Activated T-helper 17 cell treated with anti-CD3 and anti-CD28 coated beads, Interleukin-2, amount 50 U/mL, for 72 hours (primary cell): ENCODE measurements at regions not wholly inside any gene's neighbourhood (a gene's known extent, or its start where the extent isn't known, plus 50 kb on each side); places are given as distances from the start of the nearest gene placed in this dataset.

Source experiments
- ATAC-seq: fragments of 150-1000 bp; cut with Tn5 transposase; replicated peaks from 2 replicates; pipeline ENCODE4 v1.10.0; 2021; ENCODE audit warnings: mild to moderate bottlenecking, moderate library complexity
- H3K27ac Mint-ChIP-seq: one replicate; pipeline ENCODE4 v1.8.0; 2022; ENCODE audit warnings: mixed read lengths
- H3K27me3 Mint-ChIP-seq: one replicate; pipeline ENCODE4 v1.8.0; 2022; ENCODE audit warnings: mixed read lengths
- H3K36me3 Mint-ChIP-seq: one replicate; pipeline ENCODE4 v1.8.0; 2022; ENCODE audit warnings: low read depth, mild to moderate bottlenecking, mixed read lengths
- H3K4me1 Mint-ChIP-seq: one replicate; pipeline ENCODE4 v1.8.0; 2022; ENCODE audit warnings: mixed read lengths
- H3K4me3 Mint-ChIP-seq: one replicate; pipeline ENCODE4 v1.8.0; 2022; ENCODE audit warnings: mild to moderate bottlenecking, mixed read lengths
- H3K9me3 Mint-ChIP-seq: one replicate; pipeline ENCODE4 v1.8.0; 2022; ENCODE audit warnings: mixed read lengths

DNA sequence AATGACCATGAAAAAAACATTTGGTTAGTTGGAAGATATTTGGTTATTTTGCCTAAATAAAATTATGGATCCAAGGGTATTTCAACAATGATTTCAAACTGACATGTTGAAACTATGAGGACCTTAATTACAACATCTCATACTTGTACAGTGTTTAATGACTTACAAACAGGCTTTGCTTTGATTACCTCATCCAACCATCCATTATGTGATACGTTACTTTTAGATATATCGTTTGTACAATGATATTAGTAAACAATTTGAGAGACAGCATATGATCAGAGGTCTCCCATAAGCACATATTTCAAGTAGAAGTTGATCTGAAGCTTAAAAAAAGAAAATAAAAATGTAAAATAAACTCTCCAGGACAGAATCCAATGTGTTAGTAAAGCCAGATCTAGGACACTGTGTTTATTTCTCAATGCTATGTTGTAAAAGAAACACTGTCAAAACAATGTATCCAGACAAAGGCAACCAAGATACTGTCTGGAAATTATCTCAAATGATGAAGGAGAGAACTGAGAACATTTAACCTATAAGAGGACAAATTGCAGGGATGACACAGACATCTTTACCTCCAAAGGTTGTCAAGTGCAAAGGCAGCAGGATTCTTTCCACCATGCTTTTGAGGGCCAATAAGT is 116.0 kb upstream of the TARS1 start:
- no peaks in the 10 kb centered on the region for H3K4me1 Mint-ChIP-seq
- no peaks in the 10 kb centered on the region for H3K9me3 Mint-ChIP-seq
- ATAC-seq: no peak
- H3K27ac Mint-ChIP-seq: no peak overlapping the region
- H3K36me3 Mint-ChIP-seq: no peaks in the 10 kb centered on the region
- peaks cover 4% of the 10 kb centered on the region for H3K27me3 Mint-ChIP-seq
- H3K4me3 Mint-ChIP-seq: no peak overlapping the region

DNA sequence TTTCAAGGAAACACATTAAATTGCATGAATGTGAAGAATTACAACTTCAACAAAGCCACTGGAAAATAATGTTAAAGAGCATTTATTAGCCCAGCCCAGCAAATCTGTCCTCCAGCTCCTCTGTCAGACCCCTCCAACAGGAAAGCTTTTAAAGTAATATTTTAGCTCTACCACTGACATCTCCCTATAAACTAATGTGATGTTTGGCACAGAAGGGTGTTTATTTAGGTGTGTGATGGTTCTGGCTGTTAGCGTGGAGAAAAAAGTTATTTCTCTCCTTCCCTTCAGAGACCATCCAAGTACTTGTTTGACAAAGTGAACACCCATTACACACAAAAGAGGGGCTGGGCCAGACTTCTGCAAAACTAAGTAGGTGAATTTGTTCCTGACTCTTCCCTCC is 111.9 kb upstream of the TARS1 start:
- Mint-ChIP-seq H3K9me3 (no peaks in the 10 kb centered on the region), H3K27ac (no peak overlapping the region), H3K4me3 (no peak overlapping the region), H3K36me3 (no peaks in the 10 kb centered on the region), H3K4me1 (no peaks in the 10 kb centered on the region), H3K27me3 (peaks cover 4% of the 10 kb centered on the region)
- no peak for ATAC-seq

DNA sequence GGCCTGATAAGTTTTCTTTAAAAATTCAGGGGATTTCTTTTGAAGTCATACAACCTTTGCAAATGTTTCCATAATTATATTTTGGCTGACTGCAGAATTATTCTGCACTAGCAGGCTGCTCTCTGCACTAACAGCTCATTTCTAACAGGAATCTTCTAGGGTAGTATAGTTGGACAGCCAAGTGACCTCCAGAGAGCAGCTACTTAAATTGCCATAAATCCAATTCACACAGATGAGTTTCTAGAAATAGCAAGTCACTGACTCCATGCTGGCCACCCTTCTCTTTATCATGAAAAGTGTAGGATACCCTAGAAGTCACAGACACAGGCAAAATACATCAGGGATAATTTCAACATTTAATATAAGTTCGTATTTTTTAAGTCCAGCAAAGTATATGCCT is 110.9 kb upstream of the TARS1 start:
- H3K27ac Mint-ChIP-seq: no peak overlapping the region
- no peak overlapping the region for H3K4me3 Mint-ChIP-seq
- H3K4me1 Mint-ChIP-seq: no peaks in the 10 kb centered on the region
- H3K27me3 Mint-ChIP-seq: peaks cover 4% of the 10 kb centered on the region
- H3K36me3 Mint-ChIP-seq: no peaks in the 10 kb centered on the region
- no peaks in the 10 kb centered on the region for H3K9me3 Mint-ChIP-seq
- ATAC-seq: no peak

DNA sequence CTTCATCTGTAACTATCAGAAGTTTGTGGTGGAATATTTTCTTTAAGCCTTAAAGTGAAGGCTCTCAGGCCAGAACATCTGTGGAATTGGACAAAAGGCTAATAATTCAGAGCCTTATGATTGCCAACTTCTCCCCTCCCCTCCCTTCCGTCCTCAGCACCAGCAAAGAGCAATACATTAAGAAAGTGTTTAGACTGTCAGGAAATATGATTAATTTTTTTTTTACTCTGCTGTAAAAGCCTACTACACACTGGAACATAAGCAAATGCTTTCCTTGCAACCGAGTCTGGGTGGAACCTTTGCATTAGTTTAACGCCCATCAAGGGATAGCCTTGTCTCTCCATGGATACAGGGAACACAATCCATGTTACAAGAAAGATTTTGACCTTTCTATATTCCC is 110.3 kb upstream of the TARS1 start:
- H3K27ac Mint-ChIP-seq: no peak overlapping the region
- H3K9me3 Mint-ChIP-seq: no peaks in the 10 kb centered on the region
- H3K27me3 Mint-ChIP-seq: peaks cover 4% of the 10 kb centered on the region
- ATAC-seq: no peak
- H3K36me3 Mint-ChIP-seq: no peaks in the 10 kb centered on the region
- H3K4me1 Mint-ChIP-seq: no peaks in the 10 kb centered on the region
- no peak overlapping the region for H3K4me3 Mint-ChIP-seq

DNA sequence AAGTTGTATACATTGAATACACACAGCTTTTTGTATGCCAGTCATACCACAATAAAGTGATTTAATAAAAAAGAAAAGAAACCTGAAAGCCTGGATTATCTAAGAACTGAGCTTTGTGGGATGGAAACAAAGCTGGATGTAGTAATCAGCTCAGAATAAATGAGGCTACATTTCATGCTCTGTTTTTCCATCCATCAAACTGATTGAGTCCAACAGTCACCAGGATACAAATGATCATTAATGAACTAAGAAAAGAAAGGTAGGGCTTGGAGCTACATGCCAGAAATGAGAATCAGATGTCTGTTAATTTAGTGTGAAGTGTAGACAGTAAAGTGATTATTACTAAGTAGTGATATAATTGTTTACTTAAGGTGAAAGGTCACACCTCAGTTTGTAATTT is 109.8 kb upstream of the TARS1 start:
- no peaks in the 10 kb centered on the region for H3K9me3 Mint-ChIP-seq
- ATAC-seq: no peak
- H3K4me1 Mint-ChIP-seq: no peaks in the 10 kb centered on the region
- no peaks in the 10 kb centered on the region for H3K36me3 Mint-ChIP-seq
- H3K4me3 Mint-ChIP-seq: no peak overlapping the region
- no peak overlapping the region for H3K27ac Mint-ChIP-seq
- peaks cover 4% of the 10 kb centered on the region for H3K27me3 Mint-ChIP-seq

DNA sequence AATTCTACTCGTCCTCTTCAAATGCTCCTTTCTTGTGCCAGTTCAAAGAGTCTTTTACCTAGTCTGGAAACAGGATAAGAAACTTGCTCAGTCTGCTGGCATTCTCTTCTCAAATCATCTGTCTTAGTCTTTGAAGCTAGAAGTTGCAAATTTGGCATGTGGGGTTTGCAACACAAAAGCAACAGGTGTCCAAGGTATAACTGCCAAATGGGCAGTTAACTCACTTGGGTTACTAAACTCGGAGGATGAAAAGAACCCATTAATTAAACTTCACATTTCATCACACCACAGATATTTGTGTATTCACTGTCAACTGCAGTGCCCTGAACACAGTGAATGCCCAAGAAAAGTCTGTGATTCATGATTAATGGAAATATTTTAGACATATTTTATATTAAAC is 108.0 kb upstream of the TARS1 start:
- no peak overlapping the region for H3K27ac Mint-ChIP-seq
- ATAC-seq: no peak

DNA sequence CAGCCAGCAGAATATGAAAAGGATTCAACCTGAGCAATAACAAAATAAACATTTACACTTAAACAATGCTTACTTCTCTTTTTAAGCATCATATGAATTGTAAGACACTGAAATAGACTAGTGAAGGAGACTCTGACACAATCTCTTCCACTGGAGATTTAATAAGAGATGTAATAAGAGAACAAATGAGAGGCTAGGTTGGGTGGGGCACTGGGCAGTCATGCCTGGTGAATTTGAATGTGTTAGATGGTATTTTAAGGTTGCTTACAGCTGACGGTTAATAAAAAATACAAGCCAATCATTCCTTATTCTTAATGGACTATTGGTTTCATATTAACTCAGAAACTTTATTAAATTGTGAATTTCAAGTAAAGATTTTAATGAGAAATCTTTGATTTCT is 105.9 kb upstream of the TARS1 start:
- H3K27ac Mint-ChIP-seq: no peak overlapping the region
- ATAC-seq: no peak

More for the DNA sequence above, 108.0 kb upstream of the TARS1 start:
- no peaks in the 10 kb centered on the region for H3K4me1 Mint-ChIP-seq
- H3K4me3 Mint-ChIP-seq: no peak overlapping the region
- no peaks in the 10 kb centered on the region for H3K27me3 Mint-ChIP-seq
- no peaks in the 10 kb centered on the region for H3K9me3 Mint-ChIP-seq
- H3K36me3 Mint-ChIP-seq: no peaks in the 10 kb centered on the region

DNA sequence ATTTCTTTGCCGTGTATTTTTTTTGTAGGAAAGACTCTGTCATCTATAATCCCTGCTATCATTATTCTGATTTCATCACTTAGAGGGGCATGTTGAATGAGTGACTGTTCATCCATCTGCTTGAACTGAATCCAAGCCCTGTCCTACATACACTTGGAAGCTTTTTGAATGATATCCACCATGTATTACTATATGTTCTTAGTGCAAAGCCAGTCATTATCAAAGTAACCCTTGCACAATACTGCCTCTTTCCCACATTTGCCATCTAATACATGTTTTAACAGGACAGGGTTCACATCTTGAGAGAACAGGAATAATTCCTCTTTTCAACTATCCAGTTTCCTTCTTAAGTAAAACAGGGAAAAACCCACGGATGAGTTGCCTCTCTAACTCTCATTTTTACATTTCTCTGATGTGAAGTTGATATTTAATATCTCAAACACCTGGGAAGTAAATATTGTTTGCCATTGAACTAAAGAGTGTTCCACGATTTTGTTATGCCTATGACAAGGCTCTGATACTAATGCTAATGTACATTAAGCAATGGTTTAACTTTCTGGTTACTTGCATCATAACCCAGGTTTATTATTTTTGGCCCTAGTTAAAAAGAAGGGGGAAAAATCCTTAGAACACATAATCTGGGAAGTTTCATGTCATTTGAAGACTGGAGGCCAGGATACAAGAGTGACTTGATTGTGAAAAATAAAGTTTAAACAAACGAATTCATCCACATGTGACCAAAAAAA is 103.7 kb upstream of the TARS1 start:
- H3K27me3 Mint-ChIP-seq: no peaks in the 10 kb centered on the region
- peaks cover 3% of the 10 kb centered on the region for H3K9me3 Mint-ChIP-seq
- no peak for ATAC-seq
- H3K27ac Mint-ChIP-seq: no peak overlapping the region
- no peaks in the 10 kb centered on the region for H3K36me3 Mint-ChIP-seq
- no peaks in the 10 kb centered on the region for H3K4me1 Mint-ChIP-seq
- H3K4me3 Mint-ChIP-seq: no peak overlapping the region

More for the DNA sequence above, 105.9 kb upstream of the TARS1 start:
- H3K27me3 Mint-ChIP-seq: no peaks in the 10 kb centered on the region
- no peaks in the 10 kb centered on the region for H3K9me3 Mint-ChIP-seq
- H3K36me3 Mint-ChIP-seq: no peaks in the 10 kb centered on the region
- H3K4me3 Mint-ChIP-seq: no peak overlapping the region
- no peaks in the 10 kb centered on the region for H3K4me1 Mint-ChIP-seq

DNA sequence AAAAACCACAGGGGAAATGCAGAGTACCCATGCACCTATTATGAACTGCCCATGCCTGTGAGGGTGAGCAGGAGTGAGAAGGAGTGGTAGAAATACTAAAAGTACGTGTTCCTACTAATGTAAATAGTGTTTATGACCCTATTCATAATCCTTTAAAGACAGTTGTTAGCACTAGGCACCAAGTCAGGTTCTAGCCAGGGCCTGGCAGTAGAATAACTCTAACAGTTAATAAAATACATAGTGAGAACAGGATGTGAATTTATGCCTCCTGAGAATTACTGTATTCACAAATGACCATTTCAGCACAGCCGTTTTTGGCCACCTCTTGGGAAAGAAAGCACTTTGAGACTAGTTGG is 103.2 kb upstream of the TARS1 start:
- no peak for ATAC-seq
- H3K27me3 Mint-ChIP-seq: no peaks in the 10 kb centered on the region
- H3K4me1 Mint-ChIP-seq: no peaks in the 10 kb centered on the region
- H3K27ac Mint-ChIP-seq: no peak overlapping the region
- peaks cover 3% of the 10 kb centered on the region for H3K9me3 Mint-ChIP-seq
- no peaks in the 10 kb centered on the region for H3K36me3 Mint-ChIP-seq
- H3K4me3 Mint-ChIP-seq: no peak overlapping the region

DNA sequence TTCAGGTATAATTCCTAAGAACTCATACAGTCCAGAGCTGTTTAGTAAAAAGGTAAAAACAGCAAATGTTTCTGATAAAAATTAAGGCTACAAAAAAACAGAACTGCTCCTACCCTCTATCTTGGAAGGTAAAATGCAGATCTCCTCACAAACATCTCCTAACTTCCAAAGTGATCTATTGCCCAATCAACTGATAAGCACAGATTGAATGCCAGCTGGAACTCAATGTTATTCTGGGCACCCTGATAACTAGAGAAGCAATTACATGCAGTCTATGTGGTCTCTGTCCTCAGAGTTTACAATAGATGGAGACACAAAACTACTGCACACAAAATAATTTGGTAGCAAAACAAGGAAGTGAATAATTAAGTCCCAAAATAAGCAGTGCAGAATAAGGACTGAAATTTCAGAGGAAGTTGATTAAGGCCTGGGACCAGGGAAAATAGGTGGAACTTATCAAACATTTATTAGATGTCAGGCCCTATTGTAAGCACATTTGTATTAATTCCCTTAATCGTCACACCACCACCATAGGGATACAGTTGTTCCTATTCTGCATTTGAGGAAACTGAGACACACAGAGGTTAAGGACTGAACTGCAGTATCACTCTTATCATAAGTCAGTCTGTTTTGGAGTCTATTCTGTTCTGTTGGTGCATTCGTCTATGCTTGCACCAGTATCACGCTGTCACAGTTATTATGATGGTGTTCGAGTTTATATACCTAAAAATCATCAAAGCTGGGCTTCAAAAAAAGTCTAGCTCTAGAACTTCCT is 102.2 kb upstream of the TARS1 start:
- no peak for ATAC-seq
- Mint-ChIP-seq H3K36me3 (no peaks in the 10 kb centered on the region), H3K27ac (no peak overlapping the region), H3K27me3 (no peaks in the 10 kb centered on the region), H3K9me3 (peaks cover 3% of the 10 kb centered on the region), H3K4me1 (no peaks in the 10 kb centered on the region), H3K4me3 (no peak overlapping the region)

DNA sequence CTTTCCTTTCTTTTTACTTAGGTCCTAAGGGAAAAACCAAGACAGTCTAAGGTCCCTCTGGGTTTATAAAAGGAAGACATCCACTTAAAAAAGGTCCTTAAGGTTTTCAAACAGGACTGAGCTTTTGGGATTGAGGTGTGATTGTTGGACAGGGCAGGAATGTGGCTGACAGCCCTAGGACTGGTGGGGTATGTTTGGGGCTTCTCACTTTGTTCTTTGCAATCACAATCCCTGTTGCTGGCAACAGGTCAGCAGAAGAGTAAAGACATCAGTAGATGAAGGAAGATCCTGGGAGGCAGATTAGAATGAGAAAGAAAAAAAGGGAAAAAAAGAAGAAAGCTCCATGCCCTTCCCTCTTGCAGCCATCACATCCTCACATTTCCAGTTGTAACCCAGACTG is 101.4 kb upstream of the TARS1 start:
- no peak overlapping the region for H3K4me3 Mint-ChIP-seq
- H3K27me3 Mint-ChIP-seq: no peaks in the 10 kb centered on the region
- ATAC-seq: no peak
- peaks cover 3% of the 10 kb centered on the region for H3K9me3 Mint-ChIP-seq
- H3K4me1 Mint-ChIP-seq: no peaks in the 10 kb centered on the region
- H3K36me3 Mint-ChIP-seq: no peaks in the 10 kb centered on the region
- no peak overlapping the region for H3K27ac Mint-ChIP-seq

DNA sequence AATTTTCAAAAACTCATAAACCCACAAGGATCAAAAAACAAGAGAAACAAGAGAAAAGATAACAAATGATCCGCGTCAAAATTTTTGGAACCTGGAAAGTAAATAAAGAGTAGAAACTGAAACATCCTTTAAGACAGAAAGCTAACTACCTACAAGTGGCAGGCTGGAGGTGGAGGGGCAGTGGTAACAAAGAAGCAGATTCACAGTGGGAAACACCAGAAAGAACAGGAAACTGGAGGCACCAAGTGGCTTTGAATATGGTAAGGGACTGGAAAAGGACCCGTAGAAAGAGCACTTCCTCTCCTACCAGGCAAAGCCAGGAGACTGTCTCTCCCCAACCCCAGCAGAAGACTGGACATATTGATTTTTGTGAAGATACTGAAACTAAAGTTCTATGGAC is 100.6 kb upstream of the TARS1 start:
- H3K36me3 Mint-ChIP-seq: no peaks in the 10 kb centered on the region
- no peak for ATAC-seq

DNA sequence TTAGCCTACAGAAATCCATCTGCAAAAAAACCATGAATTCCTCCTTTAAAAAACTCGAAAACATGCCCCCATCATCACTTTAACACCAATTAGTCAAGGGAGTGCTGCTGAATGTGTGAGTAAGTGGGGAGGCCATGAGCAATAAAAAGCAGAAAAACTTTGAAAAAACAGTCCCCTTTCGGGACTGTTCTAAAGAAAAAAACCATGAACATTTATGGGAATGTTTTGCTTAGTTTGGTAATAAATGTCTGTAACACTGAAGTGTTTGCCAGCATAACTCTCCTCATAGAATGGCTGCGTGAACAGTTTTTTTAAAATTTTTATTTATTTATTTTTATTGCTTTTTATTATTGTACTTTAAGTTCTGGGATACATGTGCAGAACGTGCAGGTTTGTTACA is 99.4 kb upstream of the TARS1 start:
- no peaks in the 10 kb centered on the region for H3K27me3 Mint-ChIP-seq
- ATAC-seq: no peak
- no peaks in the 10 kb centered on the region for H3K4me1 Mint-ChIP-seq
- no peaks in the 10 kb centered on the region for H3K36me3 Mint-ChIP-seq
- peaks cover 3% of the 10 kb centered on the region for H3K9me3 Mint-ChIP-seq
- no peak overlapping the region for H3K27ac Mint-ChIP-seq
- no peak overlapping the region for H3K4me3 Mint-ChIP-seq

More for the DNA sequence above, 100.6 kb upstream of the TARS1 start:
- H3K9me3 Mint-ChIP-seq: peaks cover 3% of the 10 kb centered on the region
- H3K27me3 Mint-ChIP-seq: no peaks in the 10 kb centered on the region
- H3K4me1 Mint-ChIP-seq: no peaks in the 10 kb centered on the region
- H3K4me3 Mint-ChIP-seq: no peak overlapping the region
- H3K27ac Mint-ChIP-seq: no peak overlapping the region

DNA sequence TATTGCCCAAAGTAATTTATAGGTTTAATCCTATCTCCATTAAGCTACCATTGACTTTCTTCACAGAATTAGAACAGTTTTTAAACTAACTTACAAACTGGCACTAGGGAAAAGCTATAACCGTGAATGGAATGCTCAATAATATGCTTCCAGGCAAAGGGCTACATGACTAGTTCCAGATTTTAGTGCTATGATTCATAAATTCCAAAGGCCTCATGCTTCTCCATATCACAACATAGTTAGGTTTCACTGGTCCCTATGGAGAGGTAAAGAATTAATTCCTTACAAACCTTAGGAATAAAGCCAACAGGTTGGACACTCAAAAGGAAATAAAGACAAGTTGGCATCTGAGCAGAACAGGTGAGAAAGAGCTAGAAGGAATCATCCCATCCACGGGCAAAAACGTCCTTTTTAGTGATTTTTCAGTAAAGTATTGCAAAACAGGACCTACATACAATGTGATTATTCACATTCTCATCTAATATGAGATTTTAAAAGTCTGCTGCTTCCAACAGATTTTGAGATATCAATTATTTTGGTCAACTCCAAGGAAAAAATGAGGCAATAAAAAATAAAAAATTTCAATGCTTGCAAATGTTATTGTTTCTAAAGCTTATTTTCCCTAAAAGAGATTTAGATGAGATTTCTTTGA is 97.0 kb upstream of the TARS1 start:
- no peaks in the 10 kb centered on the region for H3K4me1 Mint-ChIP-seq
- peaks cover 3% of the 10 kb centered on the region for H3K9me3 Mint-ChIP-seq
- H3K27ac Mint-ChIP-seq: no peak overlapping the region
- no peaks in the 10 kb centered on the region for H3K27me3 Mint-ChIP-seq
- no peak for ATAC-seq
- no peak overlapping the region for H3K4me3 Mint-ChIP-seq
- no peaks in the 10 kb centered on the region for H3K36me3 Mint-ChIP-seq

DNA sequence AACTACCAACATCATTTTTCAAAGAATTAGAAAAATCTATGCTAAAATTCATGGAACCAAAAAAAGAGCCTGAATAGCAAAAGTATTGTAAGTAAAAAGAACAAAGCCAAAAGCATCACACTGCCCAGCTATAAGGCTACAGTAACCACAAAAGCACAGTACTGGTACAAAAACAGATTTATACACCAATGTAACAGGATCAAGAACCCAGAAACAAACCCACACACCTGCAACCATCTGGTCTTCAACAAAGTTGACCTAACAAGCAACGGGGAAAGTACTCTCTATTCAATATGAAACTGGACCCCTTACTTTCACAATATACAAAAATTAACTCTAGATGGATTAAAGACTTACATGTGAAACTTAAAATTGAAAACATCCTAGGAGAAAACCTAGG is 94.2 kb upstream of the TARS1 start:
- Mint-ChIP-seq H3K27ac (no peak overlapping the region), H3K36me3 (no peaks in the 10 kb centered on the region), H3K27me3 (no peaks in the 10 kb centered on the region), H3K4me3 (no peak overlapping the region), H3K4me1 (no peaks in the 10 kb centered on the region), H3K9me3 (peaks cover 3% of the 10 kb centered on the region)
- ATAC-seq: no peak
